Right atrium auricular region (tissue), 2 donors: ENCODE measurements at regions not wholly inside any gene's neighbourhood (a gene's known extent, or its start where the extent isn't known, plus 50 kb on each side); places are given as distances from the start of the nearest gene placed in this dataset.

Experiments
- DNase-seq: peaks from one replicate; pipeline ENCODE4 v3.0.0-alpha.2; 2019; ENCODE audit warnings: low spot score
- H3K27ac ChIP-seq, 2 donors: fragments of 200-600 bp; sonication (generic); 1 replicate in 1 of 2; 2 replicates in 1 of 2; pipeline ENCODE4 v1.5.1; 2016 to 2019
- H3K27me3 ChIP-seq, 2 donors: fragments of 200-600 bp; sonication (generic); one replicate each; pipeline versions ENCODE4 v1.5.1 to v1.6.0; 2017 to 2019
- H3K36me3 ChIP-seq: fragments of 200-600 bp; sonication (generic); one replicate; pipeline ENCODE4 v1.5.1; 2016
- H3K4me1 ChIP-seq, 2 donors: fragments of 200-600 bp; sonication (generic); one replicate each; pipeline versions ENCODE4 v1.5.1 to v1.6.0; 2017 to 2019
- H3K4me3 ChIP-seq, 2 donors: fragments of 200-600 bp; sonication (generic); 1 replicate in 1 of 2; 2 replicates in 1 of 2; pipeline ENCODE4 v1.5.1; 2017 to 2019; ENCODE audit warnings: mild to moderate bottlenecking in 1 of 2, moderate library complexity in 1 of 2
- H3K9me3 ChIP-seq, 2 donors: fragments of 200-600 bp; sonication (generic); one replicate each; pipeline ENCODE4 v1.5.1; 2019
- TF ChIP-seq, protein P1 (sequence below), 2 donors: fragments of 200-600 bp; sonication (generic); IDR thresholded peaks; one replicate each; pipeline ENCODE4 v1.5.1; 2019; ENCODE audit warnings: antibody characterized with exemption in 2 of 2

- no peak overlapping the region for H3K27ac ChIP-seq
- no peak overlapping the region for H3K4me3 ChIP-seq
- no peak for DNase-seq
- no peaks in the 10 kb centered on the region for H3K27me3 ChIP-seq
- H3K36me3 ChIP-seq: no peaks in the 10 kb centered on the region
- no peaks in the 10 kb centered on the region for H3K4me1 ChIP-seq
- H3K9me3 ChIP-seq: no peaks in the 10 kb centered on the region
- TF ChIP-seq, protein P1, sequence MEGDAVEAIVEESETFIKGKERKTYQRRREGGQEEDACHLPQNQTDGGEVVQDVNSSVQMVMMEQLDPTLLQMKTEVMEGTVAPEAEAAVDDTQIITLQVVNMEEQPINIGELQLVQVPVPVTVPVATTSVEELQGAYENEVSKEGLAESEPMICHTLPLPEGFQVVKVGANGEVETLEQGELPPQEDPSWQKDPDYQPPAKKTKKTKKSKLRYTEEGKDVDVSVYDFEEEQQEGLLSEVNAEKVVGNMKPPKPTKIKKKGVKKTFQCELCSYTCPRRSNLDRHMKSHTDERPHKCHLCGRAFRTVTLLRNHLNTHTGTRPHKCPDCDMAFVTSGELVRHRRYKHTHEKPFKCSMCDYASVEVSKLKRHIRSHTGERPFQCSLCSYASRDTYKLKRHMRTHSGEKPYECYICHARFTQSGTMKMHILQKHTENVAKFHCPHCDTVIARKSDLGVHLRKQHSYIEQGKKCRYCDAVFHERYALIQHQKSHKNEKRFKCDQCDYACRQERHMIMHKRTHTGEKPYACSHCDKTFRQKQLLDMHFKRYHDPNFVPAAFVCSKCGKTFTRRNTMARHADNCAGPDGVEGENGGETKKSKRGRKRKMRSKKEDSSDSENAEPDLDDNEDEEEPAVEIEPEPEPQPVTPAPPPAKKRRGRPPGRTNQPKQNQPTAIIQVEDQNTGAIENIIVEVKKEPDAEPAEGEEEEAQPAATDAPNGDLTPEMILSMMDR (IDR thresholded peaks at IDR 0.05): no peak
Measured at GRCh38 chr3:86856711-86857110, 134.2 kb downstream of the VGLL3 start.

DNA sequence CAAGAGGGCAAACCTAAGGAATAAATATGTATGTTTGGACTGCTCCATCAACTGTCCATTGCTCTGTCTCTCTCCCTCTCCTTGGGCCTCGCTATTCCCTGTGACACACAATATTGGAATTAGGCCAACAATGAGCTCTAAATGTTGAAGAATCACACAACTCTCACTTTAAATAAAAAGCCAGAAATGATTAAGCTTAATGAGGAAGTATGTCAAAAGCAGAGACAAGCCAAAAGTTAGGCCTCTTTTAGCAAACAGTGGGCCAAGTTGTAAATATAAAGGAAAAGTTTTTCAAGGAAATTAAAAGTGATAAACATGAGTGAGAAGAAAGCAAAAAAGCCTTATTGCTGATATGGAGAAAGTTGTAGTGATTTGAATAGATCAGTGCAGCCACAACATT is 141.0 kb downstream of the VGLL3 start:
- Histone ChIP-seq H3K27me3 (no peaks in the 10 kb centered on the region), H3K9me3 (peaks cover 0 to 6% of the 10 kb centered on the region in 2 donors), H3K36me3 (no peaks in the 10 kb centered on the region), H3K4me1 (no peaks in the 10 kb centered on the region), H3K4me3 (no peak overlapping the region), H3K27ac (no peak overlapping the region)
- TF ChIP-seq, protein P1 (IDR thresholded peaks at IDR 0.05): no peak
- DNase-seq: no peak

DNA sequence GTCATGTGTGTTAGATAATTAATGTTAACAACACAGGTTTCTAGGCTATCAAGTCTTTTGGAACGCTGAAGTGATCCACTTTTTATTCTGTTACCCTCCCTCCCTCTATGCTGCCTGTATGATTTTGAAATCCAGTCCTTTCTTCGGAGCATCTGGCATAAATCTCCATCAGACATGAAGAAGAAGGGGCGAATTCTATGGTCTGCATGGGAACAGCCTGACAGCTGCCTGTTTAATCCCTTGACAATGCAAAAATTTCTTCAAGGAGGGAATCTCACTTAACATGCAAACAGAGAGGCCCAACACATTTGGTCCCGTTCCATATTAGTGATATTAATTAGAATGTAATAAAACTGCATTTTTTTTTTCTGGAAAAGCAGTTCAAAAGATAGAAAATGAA is 145.2 kb downstream of the VGLL3 start:
- TF ChIP-seq, protein P1 (IDR thresholded peaks at IDR 0.05): no peak
- peaks cover 0 to 3% of the 10 kb centered on the region in 2 donors for H3K9me3 ChIP-seq
- no peaks in the 10 kb centered on the region for H3K27me3 ChIP-seq
- no peak for DNase-seq
- H3K4me1 ChIP-seq: no peaks in the 10 kb centered on the region
- no peak overlapping the region for H3K4me3 ChIP-seq
- H3K36me3 ChIP-seq: no peaks in the 10 kb centered on the region
- no peak overlapping the region for H3K27ac ChIP-seq

- H3K4me1 ChIP-seq: no peaks in the 10 kb centered on the region
- H3K9me3 ChIP-seq: no peaks in the 10 kb centered on the region
- TF ChIP-seq, protein P1 (IDR thresholded peaks at IDR 0.05): no peak
- H3K27ac ChIP-seq: no peak overlapping the region
- DNase-seq: no peak
- H3K36me3 ChIP-seq: no peaks in the 10 kb centered on the region
- H3K27me3 ChIP-seq: no peaks in the 10 kb centered on the region
- no peak overlapping the region for H3K4me3 ChIP-seq
Measured at GRCh38 chr3:86838927-86839326, 152.0 kb downstream of the VGLL3 start.

- Histone ChIP-seq H3K27me3 (no peaks in the 10 kb centered on the region), H3K4me1 (no peaks in the 10 kb centered on the region), H3K27ac (no peak overlapping the region), H3K4me3 (no peak overlapping the region), H3K9me3 (no peaks in the 10 kb centered on the region), H3K36me3 (no peaks in the 10 kb centered on the region)
- TF ChIP-seq, protein P1 (IDR thresholded peaks at IDR 0.05): no peak
- no peak for DNase-seq
Measured at GRCh38 chr3:86837871-86838270, 153.1 kb downstream of the VGLL3 start.

DNA sequence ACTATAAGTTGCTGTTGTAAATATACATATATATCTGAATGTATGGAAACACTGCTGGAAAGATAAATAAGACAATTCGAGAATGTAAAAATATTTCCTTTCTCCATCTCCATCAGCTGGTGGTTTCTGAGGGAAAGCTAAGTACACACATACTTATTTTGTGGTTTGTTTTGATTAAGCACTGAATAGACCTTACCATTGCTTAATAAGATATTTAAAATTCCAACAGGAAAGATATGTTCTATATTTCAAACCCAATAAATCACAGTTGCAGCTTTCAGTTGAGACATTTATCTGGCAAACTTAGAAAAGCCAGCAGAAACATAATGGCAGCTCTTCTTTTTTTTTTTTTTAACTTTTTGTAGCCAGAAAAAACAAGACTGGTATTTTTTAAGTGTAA is 160.4 kb downstream of the VGLL3 start:
- H3K27ac ChIP-seq: no peak overlapping the region

More for the DNA sequence above, 160.4 kb downstream of the VGLL3 start:
- H3K36me3 ChIP-seq: no peaks in the 10 kb centered on the region
- H3K4me3 ChIP-seq: no peak overlapping the region
- no peaks in the 10 kb centered on the region for H3K9me3 ChIP-seq
- H3K27me3 ChIP-seq: no peaks in the 10 kb centered on the region
- TF ChIP-seq, protein P1 (IDR thresholded peaks at IDR 0.05): no peak
- no peak for DNase-seq
- H3K4me1 ChIP-seq: no peaks in the 10 kb centered on the region
